NCI-H524 treated with DMSO at 0.1 percent for 48 hours (cell line): ENCODE measurements at regions not wholly inside any gene's neighbourhood (a gene's known extent, or its start where the extent isn't known, plus 50 kb on each side); places are given as distances from the start of the nearest gene placed in this dataset.

Source experiments
- DNase-seq: peaks from one replicate; lab custom pipeline; 2025; lab: John Stamatoyannopoulos, UW

DNA sequence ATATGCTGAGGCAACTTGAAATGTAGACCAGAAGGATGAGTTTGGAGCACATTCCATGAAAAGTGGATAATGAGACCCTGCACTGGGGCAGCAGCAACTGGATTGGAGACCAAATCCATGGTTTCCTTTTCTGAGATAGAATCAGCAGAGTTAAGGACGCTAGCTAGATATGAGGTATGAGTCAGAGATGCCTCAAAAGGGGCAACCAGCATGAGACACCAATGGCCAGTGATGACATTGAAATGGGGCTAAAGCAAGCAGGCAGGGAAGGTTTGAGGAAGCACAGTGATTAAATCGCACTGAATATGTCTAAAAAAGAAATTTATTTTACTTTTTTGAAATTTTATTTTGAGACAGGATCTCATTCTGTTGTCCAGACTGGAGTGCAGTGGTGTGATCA is 802.4 kb downstream of the TFAP2A start:
- no peak for DNase-seq

DNA sequence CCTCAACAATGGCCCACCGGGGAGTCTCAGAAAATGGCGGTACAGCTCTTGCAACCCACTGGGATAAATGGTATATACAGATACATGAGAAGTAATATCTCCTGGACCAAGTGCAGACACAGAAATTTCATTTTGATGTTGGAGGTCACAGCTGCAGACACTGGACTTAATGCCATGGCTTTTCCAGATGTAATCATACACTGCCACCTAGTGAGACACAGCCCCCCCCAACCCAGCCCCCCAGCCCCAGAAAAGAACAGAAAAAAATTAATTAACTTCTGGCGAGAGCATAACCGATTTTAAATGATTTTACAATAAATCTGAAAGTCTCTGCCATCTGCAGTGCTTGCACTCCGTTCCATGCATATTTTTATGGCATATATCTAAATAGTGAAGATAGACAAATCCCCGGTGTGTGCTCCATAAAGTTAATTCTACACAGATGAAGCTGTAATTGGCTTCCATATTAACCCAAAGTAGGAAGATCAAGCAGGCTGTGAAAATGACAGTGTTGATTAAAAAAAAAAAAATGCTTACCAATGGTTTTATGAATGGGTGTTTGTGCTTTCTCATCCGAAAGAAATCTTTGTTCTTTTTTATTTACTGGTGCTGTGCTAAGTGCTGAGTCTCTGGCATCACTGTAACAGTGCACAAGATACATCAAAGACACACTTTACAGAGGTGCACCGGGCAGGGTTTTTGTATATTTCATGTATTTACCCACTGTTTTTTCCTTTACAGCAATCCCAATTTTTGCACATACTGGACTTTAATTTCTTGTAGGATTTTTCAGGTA is 804.1 kb downstream of the TFAP2A start:
- DNase-seq: no peak

DNA sequence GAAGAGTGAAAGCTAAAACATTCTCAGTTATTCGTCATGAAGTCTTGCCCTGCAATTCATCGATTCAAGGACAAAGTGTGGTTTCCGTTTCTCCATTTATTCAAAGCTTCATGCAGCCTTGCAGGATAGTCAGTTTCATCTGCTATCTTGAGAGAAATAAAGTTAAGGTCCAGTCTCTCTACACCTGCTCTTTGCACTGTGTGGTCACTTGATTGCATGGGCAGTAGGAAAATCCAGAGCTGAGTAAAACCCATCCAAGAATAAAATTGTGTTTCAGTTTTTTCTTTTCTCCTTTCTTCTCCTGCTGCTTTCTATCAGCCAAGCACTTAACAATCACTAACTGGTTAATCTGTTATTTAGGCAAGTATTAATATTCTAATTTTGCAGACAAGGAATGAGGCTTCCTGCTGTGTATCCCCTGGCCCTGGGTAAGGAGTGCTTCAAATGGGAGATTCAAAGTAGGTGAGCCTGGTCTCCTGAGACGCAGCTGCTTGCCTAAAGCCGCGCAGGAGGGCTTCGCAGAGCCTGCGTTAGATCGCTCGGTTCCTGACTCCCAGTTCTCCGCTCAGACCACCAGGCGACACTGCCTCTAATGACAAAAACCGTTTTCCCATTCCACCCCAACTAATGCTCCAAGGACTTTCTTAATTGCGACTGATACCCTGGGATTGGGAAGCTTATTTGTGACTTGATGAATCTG is 808.3 kb downstream of the TFAP2A start:
- no peak for DNase-seq

DNA sequence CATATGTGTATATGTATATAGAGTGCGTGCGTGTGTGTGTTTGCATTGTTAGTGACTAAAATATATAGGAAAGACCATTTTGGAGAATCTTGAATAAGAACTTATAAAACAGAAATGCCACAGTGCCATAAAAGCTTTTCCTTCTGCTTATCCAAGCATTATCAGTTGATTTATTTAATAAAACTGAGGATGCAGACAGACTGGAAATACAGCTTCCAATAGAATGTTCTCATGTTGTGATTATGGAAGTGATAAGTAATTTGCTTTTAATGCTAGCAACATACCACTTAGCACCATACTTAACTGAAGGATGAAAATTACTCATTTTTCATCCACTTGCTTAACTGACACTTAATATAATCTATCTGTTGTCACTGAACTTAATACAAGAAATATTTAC is 820.1 kb downstream of the TFAP2A start:
- DNase-seq: no peak

DNA sequence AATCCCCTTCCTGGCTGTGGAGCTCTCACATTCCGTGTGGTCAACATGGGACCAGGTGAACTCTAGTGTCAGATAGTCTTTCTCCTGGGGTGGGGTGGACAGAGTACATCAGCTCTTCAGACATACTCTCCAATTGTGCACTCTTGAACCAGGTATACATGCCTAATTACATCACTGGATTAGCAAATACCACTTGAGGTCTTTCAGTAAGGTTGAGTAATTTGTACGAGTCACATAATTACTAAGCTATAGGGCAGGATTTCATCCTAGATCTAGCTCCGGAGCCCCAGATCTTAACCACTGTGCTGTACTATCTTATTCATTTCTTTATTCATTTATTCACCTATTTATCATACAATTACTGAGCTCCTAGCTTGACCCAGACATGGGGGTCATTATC is 821.3 kb downstream of the TFAP2A start:
- no peak for DNase-seq

DNA sequence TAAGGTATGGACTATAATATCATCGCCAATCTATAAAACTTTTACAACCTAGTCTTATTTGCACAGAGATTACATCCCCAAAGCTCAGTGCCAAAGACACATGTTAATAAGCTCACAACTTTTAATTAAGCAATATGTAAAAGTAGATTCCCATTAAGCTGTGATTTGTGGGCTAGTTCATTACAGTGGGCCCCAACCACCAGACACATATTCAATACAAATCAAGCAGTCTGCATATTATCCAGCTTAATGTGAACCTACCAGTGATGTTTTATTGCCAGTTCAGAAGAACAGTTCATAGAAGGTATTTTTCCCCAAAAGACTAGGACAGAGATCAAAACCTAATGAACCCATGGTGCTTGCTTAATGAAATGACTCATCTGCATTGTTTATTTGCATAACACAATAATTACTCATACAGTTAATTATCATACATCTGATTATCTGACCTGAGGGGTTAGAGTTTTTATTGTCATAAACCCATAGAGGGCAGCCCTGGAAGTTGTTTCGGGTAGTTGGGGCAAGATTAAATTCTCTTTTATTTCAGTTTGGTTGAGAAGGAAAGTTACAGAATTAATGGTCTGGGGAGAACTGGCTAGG is 831.0 kb downstream of the TFAP2A start:
- DNase-seq: no peak

DNA sequence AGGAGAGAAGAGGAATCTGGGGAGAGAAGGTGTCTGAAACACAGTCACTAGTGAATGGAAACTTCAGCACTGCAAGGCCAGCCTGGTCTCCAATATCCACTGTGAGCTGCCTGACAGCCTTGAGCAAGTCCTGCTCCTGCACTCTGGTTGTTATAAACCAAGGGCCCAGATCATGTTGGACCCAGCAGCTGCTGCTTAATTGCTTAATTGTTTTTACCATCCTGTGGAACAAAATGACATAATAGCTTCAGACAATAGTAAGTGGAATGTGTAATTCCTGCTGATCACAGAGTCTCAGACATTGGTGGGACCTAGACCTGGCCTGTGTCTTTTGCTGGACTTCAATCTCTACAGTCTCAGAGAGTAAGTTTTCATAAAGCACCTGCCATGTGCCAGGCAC is 833.7 kb downstream of the TFAP2A start:
- DNase-seq: no peak

DNA sequence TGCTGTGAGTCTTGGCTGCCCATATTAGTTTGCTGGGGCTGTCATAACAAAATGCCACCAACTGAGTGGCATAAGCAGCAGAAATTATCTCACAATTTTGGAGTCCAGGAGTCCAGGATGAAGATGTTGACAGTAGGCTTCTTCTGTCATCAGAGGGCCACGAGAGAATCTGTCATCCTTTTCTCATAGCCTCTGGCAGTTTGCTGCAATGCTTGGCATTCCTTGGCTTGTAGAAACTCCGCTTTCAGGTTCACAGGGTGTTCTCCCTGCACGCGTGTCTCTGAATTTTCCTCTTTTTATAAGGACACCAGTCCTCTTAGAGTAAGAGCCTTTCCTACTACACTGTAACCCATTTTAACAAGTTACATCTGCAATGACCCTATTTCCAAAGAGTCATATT is 838.4 kb downstream of the TFAP2A start:
- DNase-seq: no peak

DNA sequence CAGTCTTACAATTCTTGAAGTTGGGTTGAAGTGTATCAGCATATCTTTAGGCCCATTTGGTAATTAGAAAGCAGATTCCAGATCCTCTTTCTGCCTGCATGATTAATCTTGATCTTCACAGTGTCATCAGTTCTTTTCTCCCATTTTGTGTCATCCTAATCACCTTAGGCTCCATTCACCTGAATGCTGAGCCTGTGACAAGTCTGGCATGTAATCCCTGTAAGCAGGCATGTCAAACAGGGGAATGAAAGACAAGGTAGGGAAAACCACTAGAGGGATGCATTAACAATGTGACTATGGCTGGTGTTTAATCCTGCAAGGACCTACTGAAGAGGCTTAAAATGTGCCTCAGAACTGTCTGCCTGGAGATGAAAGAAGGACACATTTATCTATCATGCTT is 848.8 kb downstream of the TFAP2A start:
- DNase-seq: no peak

DNA sequence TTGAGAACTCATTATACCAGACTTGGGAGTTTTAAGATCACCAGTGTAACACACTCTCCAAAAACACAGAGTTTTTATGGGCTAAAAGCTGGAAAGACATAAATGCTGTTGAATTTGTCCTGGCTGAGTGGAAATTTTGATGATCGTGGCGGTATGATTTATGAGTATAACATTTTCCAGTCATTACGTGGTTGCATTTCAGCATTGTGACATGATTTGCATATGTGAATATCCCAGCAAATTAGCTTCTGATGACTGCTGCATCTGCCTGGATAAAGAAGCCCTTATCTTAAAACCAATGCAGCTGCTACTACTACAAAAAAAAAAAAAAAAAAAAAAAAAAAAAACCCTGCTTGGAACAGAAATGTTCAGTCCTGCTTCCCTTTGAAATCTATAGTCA is 850.9 kb downstream of the TFAP2A start:
- no peak for DNase-seq

DNA sequence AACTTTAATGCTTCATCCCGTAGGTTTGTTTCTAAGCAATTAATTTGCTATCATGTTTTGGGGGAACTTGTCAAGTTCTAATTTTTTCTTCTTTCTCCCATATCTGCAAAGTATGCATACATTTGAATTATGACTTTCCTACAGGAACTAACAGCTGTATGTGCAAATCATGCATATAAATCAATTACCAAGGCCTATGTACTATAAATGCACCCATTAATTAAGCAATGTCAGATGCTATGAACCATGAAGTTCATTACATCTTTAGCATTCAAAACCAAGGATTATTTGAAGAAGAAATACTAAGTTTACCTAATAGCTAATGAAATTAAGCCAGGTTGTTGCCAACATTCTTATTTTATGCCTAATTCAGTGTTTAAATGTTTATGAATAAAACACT is 851.3 kb downstream of the TFAP2A start:
- no peak for DNase-seq

DNA sequence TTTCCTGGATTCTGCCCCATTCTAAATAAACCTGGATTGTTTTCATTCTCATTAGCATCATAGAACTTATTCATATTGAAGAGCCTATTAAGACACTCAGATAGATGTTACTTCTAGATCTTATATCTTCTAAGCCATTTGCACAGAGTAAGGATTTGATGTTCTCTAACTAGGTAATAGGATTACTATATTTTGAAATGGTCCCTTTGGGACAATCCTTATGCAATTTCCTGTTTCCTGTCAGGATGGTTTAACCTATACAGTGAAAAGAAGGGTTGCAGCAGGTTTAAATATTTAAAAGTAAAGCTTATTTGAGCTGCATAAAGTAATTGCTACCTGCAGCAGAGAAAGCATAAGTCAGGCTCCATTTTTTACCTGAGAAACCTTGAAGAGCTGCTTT is 860.1 kb downstream of the TFAP2A start:
- no peak for DNase-seq

DNA sequence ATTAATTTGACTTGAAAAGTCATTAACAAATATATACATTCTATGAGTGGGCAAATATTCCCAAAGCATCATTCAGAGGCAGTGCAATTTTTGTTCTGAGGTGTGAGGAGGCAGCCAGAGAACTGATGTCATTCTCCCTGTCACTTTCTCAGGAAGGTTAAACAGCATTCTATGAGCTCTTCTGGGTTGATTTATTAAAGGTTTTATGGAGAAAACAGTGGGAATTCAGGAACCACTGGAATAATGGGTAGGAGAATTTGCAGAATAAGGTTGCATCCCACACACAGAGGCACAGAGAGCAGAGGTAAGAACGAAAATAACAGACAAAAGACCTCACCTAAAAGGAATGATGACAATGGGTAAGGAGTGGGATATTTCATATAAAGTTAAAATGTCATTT is 860.6 kb downstream of the TFAP2A start:
- no peak for DNase-seq

DNA sequence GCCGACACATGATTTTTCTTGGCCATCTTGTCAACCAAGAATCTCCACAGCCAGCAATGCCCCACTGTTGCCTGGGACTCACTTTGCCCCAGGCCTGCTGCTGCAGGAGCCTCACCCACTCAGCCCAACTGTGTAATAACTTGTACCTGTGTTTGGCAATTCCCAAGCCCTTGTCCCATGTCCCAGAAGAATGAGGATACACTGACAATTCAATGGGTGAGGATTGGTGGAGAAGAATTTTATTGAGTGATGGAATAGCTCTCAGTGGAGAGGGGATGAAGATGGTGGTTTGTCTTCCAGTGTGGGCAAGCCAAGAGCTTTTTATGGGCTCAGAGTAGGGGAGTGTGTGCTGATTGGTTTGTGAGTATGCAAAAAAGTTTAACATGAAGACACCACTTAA is 861.9 kb downstream of the TFAP2A start:
- DNase-seq: no peak

DNA sequence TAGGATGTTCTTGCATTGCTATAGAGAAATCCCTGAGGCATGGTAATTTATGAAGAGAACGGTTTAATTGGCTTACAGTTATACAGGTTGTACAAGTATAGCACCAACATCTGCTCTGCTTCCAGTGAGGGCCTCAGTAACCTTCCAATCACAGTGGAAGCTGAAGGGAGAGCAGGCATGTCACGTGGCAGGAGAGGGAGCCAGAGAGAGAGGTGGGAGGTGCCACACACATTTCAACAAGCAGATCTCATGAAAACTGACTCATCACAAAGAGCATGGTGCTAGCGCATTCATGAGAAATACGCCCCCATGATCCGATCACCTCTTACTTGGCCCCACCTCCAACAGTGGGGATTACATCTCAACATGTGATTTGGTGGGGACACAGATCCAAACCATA is 871.2 kb downstream of the TFAP2A start:
- DNase-seq: no peak

DNA sequence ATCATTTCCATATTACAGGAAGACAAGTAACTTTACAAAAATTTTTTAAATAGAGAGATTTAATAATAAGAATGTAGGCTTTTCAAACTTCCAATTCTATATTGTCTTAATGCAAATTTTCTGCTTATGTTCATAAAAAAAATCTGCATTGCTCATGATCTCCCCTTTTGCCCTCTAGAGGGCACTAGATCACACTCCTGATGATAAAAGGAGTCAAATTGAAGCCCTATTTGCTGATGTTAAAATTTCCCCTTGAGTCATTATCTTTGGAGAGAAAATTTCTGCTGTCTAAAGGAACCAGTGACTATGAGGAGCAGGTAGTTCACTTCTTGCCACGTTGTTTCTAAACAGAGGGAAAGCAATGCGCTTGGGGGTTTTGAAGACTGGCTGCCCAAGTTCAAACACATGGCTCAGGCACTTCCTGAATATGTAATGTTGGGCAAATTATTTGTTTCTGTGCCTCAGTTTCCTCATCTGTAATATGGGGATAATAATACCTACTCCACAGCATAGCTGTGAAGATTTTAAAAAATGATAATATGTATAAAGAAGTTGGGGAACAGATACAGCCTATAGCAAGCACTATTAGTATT is 874.2 kb downstream of the TFAP2A start:
- DNase-seq: no peak

DNA sequence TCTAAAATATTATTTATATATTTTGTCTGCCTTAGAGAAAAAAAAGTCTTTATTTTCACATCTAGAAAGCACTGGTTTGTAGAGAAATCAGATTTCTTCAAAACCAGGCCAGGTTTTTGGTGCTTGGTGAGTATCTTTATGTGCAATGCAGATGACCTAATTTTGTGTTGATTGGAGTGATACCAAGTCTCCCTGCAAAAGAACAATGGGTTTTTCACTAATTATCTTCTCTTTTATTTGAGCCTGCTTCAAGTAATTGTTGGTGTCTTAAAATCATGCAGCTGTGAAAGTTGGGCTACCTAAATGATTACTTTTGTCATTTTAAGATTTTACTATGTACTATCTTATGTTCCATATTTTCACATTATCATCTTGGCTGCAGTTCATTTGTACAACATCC is 874.7 kb downstream of the TFAP2A start:
- DNase-seq: no peak

DNA sequence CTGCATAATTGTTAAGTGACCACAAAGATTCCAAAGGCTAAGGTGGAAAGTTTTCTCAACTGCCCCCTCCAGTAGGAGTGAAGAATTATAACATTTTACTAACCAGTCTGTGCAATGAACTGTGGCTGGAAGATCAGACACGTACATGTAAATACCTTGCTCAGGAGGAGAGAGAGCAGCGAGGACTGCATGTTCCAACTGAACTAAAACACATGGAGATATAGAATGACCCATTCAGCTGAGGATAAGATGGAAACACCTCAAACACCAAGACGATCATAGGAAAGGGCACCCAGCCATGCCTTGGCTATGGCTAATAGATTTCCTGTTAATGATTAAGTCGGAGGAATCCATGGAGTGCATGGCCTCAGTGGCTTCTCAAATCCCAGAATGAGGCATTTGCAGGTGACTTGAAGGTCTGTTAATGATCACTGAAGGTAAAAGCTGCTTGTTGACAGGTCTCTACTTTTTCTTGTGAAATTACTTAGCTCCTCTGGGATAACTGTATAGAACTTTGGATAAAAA is 875.6 kb downstream of the TFAP2A start:
- no peak for DNase-seq

DNA sequence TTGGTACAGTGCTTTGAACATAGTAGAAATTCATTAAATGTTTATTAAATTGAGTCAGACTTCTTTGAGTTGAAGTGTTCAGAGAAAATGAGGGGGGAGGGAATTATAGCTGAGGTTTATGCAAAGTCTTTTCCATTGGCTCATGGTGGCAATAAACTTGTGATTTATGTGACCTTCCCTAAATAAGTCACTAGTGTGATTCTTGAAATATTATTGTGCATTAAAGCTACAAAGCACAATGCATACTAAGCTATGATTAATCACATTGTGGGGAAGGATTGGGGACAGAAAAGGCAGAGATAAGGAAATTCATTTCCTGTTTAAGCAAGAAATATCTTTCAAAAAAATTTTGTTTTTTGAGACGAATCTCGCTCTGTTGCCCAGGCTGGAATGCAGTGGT is 877.5 kb downstream of the TFAP2A start:
- DNase-seq: no peak

DNA sequence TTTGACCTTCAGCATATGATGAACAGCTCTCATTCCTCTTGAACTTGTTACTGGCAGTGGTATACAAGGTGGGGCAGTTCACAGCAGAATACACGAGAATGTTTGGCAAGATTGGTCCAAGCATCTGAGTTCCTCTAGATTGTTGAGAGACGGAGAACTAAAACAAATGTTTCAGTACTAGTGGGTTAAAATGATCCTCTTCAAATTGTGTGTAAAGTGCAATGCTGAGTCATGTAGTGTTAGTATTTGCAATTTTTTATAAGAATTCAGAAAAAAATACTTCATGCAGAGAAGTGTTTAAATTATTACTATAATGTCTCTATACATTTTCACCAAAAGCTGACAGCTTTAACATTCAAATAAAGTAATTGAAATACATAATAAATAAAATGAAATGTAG is 879.8 kb downstream of the TFAP2A start:
- DNase-seq: no peak

DNA sequence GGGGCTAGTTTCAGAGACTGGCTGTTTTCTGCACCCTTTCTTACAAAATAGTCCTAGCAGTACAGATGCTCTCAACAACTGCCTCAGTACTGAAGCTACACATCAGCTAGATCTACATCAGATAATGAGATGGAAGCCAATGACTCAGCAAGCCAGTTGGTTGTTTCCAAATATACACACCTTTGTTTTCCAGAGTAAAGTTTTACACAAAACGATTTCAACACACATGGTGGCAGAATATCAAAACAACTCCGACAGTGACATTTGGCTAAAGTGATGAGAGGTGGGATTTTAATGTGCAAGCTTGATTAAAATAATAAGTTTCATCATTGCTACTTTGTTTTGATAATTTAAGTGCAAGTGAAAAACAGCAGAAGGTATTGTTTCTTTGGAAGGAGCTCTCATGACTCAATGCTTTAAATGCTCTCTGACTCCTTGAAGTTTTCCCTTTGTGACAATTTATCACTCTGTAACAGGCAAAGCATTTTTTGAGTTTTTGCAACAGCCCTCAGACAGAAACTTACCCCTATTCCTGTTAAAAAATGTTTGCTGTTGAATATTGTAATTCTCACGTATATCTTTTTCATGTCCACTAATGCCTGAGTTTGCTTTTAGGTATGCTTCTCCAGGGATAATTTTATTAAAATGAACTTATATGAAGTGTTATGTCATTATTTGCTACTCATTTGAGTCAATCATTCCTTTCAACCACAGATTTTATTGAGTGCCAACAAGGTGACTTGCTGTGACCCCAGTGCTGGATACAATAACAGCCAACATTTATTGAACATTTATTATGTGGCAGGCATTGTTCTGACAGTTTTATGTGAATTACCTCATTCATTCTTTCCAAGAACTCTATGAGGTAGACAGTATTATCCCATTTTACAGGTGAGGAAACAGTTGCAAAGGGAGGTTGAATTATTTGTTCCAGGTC is 882.0 kb downstream of the TFAP2A start:
- DNase-seq: no peak
